ENCODE measurements at regions not wholly inside any gene's neighbourhood (a gene's known extent, or its start where the extent isn't known, plus 50 kb on each side); places are given as distances from the start of the nearest gene placed in this dataset.
A peak's percentile ranks its signal among the peaks of the same experiment; 100 is the strongest.

DNA sequence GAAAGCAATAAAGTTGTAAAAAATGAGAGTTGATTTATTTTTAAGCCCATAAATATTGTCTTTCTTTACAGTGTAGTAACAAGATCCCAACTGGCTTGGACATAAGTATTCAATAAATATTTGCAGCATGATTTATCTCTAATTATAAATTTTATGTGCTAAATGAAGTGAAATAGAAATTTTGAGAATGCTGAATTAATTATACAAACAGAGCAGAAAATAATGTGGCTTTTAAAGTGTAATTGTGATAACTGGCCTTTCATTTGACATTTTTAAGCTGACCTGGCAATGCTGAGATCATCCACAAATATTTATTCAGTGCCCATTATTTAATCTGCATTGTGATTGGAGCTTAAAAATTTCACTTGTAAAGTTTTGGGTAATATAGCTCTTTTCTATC lies 201.6 kb upstream of the NAV3 start:
- DNase-seq (ENCODE audit: low read depth) = no peak

GRCh38 chr12:77625441-77625840 lies 205.3 kb upstream of the NAV3 start:
- no peak for DNase-seq (ENCODE audit: low read depth)

GRCh38 chr12:77619425-77619824 lies 211.3 kb upstream of the NAV3 start:
- DNase-seq (ENCODE audit: low read depth) = no peak

GRCh38 chr12:77617818-77618217 lies 212.9 kb upstream of the NAV3 start:
- no peak for DNase-seq (ENCODE audit: low read depth)

- DNase-seq (ENCODE audit: low read depth) = no peak
Measured at GRCh38 chr12:77615332-77615731, 215.4 kb upstream of the NAV3 start.

DNA sequence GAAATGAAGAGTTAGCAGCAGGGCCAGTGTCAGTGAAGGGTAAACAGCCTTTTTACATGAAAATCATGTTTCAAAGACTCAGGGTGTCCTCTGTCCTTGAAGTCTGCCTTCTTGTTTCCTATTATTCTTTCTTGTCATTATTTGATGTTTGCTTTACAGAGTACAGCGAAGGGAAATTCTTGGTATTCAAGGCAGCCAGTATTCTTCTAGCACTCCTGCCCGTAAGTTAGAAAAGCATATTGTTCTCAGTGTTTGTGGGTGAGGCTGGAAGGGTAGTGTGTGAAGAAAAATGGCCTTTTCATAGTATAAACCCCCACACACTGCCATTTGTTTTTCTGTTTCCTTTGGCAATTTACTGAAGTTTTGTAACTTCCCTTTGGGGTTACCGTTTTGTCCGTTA lies 217.3 kb upstream of the NAV3 start:
- no peak for DNase-seq (ENCODE audit: low read depth)

DNA sequence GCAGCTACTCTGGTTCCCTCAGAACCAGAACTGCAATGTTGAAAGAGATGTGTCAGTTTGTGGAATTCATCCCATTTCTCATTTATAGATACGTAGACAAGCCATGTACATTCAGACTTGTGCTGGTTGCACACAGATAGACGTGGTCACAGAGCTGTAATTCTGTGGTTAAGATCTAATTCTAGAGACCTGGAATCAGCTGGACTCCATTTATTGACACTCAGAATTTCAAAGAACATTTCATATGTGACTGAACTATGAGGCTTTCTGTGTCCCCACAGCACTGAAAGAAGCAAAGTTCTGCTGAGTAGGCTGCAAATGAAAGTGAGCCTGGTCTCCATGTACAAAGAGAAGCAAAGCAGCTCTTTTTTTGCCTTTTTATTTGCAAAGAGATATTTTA lies 220.2 kb upstream of the NAV3 start:
- no peak for DNase-seq (ENCODE audit: low read depth)

DNA sequence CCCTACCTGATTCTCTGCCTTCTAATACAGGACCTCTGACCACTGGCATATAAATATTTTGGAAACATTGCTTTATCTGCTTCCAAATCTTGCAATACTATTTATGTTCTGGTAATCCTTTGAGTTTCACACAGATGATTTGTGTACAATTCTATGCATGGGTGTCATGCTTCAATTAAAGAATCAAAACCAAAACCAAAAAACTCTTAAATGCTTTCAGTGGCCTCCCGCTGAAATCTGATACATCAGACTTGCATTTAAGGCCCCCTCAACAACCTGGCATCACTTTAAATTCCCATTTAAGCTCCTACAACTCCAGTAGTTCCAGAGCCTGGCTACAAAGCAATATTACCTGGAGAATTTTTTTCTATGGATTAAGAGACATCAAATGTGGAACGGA lies 221.7 kb upstream of the NAV3 start:
- no peak for DNase-seq (ENCODE audit: low read depth)

GRCh38 chr12:77608271-77608824 lies 222.3 kb upstream of the NAV3 start:
- peak; percentile 46 for DNase-seq (ENCODE audit: low read depth)

DNA sequence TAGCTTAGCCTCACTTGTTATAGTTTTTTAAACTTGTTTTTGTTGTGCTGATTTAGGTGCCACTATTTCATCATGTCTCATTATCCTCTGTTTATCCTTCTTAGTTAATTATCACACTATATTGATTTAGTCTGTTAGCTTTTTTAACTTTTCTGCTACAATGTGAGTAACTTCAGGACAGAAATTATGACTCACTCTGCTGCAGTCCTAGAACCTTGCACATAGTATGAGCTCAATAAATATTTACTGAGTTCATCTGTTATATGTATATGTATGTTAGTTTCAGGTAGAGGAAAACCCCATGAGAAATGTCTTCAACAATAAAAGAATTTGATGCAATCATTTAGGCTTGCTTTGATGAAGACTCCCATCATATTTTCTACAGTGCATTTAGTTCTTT lies 224.3 kb upstream of the NAV3 start:
- no peak for DNase-seq (ENCODE audit: low read depth)

- DNase-seq (ENCODE audit: low read depth) = no peak
Measured at GRCh38 chr12:77603946-77604345, 226.7 kb upstream of the NAV3 start.

DNA sequence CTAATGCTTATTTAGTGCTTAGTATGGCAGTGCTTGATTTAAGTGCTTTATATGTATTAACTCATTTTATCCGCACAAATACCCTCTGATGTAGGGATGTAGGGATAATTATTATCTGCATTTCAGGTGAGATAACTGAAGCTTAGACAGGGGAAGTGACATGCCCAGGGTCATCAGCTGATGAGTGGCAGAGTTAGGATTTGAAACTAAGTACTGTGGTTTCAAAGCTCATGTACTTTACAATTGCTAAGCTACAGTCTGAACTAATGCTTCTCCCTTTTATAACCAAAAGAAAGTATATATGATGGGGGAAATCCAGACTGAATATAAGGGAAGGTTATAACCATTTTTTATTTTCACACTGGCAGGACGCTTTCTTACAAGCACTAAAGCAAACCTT lies 229.6 kb upstream of the NAV3 start:
- no peak for DNase-seq (ENCODE audit: low read depth)

DNA sequence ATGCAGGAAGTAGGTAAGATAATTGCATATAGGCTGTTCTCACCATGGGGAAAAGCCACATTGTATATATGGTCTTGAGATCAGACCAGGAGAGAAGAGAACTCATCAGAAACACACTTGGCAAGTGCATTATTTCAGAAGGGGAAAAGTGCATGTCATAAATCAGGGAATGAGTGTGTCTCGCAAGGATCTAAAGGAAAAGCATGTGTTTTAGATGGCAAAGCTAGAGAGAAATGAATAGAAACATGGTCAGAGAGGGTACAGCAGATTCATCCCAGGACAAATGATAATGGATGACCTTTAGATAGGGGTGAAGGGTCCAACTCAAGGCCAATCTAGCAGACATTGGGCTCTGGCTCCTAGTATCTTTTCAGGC lies 230.2 kb upstream of the NAV3 start:
- no peak for DNase-seq (ENCODE audit: low read depth)

- DNase-seq (ENCODE audit: low read depth) = no peak
Measured at GRCh38 chr12:77599782-77600467, 230.8 kb upstream of the NAV3 start.

DNA sequence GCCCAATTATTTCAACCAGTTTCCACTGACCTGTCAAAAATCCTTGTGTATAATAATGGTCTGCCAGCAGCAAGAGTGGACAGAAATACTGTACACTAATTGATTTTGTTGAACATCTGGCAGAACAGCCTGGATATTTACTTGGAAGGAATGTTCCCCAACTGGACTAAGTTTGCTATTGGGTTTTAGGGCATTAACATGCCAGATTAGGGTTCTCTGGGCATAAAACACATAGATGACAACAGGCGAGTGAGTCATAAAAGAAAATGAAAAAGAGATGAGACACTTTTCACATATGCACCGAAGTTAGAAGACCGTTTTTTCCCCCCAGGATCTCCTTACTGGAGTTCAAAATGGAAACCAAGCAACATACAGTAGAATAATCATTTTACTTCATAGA lies 236.3 kb upstream of the NAV3 start:
- no peak for DNase-seq (ENCODE audit: low read depth)

DNA sequence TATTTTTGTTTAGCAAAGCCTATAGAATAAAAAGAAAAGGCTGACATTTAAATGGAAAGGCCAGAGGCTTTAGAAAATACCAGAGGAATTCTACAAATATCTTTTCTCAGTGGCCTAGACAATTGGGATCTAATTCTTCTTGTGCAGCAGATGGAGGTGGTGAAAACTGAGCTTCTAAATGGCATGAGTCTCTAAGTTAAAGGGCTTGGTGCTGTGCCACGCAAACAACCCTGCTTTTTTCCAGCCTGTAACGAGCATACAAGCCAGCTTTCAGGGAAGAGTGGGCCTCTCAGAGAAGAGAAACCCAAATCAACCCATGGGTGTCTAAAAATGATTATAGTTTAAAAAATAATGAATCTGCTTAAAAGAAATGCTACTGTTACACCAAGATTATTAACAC lies 237.9 kb upstream of the NAV3 start:
- DNase-seq (ENCODE audit: low read depth) = no peak

DNA sequence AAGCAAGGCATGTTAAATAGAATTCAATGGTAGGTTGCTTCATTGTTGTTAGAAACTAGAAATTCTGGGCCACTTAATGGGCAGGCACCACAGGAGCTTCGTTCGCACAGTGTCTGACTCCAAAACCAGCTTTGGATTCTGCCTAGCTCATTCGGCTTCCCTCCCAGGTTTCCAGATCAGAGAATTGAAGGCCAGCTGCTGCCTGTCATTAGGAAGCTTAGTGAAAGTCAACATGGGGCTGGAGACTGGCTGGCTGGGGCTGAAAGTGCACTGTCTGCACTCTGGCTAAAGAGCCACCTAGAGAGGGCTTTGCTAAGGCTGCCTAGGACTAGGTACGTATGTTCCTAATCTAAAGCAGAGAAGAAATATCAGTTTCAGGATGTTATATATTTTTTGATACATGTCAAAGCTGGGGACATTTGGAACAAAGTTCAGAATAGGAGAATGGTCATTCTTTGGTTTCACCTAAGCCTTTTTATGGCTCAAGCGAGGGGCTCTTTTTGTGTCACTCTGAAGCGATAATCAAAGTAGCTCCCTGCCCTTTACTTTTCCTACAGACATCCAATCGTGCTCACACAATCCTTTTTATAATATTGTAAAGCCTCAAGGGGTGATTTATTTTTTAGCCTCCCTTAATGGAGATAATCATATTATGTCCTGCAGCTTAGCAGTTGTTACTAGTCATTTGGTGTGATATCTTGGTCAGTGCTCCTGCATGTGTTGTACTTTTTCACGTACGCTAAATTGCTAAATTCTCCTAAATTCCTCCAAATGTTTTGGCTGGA lies 238.5 kb upstream of the NAV3 start:
- DNase-seq (ENCODE audit: low read depth) = no peak

- no peak for DNase-seq (ENCODE audit: low read depth)
Measured at GRCh38 chr12:77590306-77590705, 240.4 kb upstream of the NAV3 start.

DNA sequence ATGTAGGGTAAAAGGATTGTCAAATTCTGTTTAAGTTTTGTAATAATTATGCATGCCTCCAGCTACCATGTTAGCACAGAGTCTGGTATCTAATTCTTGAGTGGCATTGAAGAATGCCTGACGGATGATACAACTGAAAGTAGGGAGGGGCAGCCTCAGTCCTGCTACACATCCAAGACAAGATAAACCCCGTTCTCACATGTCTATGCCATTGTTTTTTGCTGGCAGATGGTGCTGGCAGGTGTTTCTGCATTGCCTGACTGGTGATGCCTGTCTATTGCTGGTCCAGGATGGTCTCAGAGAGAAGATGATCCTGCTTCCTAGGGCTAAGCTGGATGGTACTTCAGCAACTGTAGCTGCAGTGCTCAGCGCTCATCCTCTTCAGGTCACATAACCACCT lies 245.8 kb upstream of the NAV3 start:
- no peak for DNase-seq (ENCODE audit: low read depth)

DNA sequence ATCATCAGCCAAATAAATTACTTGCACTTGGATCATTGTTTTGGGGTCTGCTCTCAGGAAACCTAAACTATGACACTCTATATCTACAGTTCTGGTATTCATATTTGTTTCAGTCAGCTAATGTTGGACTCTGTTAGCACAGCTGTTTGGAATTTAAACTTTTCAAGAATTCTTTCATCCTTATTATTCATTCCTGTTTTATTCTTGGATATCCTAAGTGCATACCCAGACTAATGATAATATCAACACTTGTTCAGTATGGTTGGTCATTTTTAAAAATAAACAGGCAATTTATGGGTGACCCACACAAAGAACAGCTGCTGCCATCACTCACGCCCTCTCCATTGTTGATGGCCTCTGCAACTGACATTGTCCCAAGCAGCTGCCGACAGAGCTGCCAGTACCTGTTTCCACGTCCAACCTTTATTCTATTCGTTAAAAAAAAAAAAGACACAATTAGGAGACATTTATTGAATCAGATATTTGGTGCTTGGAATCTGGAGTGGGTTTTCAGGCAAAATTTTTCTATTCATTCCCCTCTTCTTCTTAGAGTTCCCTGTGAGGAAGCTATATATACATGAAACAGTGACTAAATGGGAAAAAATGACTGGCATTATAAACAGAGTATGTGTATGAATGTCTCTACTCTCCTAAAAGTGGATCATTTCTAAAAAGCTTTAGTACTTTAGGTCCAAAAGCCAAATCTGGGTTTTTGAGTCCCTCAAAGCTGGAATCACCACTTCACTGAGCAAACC lies 252.1 kb upstream of the NAV3 start:
- peak; percentile 44 for DNase-seq (ENCODE audit: low read depth)

- no peak for DNase-seq (ENCODE audit: low read depth)
Measured at GRCh38 chr12:77577791-77578190, 252.9 kb upstream of the NAV3 start.

DNA sequence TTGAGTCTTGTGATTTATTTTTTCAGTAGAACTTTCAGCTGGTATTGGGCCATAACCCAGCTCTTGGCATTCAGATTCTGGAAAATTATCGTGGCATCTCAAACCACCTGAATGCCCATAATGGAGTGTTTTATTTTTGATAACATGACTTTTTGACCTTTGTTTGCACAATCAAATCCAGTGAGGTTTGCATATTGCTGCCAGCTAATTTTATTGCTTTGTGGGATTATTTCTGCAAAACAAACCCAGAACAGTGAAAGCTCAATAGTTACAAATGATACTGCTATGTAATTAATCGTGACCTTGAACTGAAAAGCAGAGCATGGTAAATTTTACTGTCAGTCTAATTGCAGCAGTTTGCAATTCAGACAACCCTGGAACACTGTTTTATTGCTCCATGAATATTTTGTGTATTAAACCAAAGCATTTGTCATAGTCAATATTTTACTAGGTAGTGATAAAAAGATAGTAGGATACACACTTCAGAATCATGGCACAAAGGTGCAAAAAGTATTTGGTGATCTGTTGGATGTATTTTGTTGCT lies 255.2 kb upstream of the NAV3 start:
- no peak for DNase-seq (ENCODE audit: low read depth)
